B cell (primary cell): ENCODE measurements at regions not wholly inside any gene's neighbourhood (a gene's known extent, or its start where the extent isn't known, plus 50 kb on each side); places are given as distances from the start of the nearest gene placed in this dataset.

ENCODE experiments used
- ATAC-seq: fragments of 200-7000 bp; cut with Tn5 transposase; one replicate; pipeline ENCODE4 v1.10.0; 2021; ENCODE audit warnings: low read depth, mild to moderate bottlenecking, moderate number of reproducible peaks, moderate library complexity
- CTCF ChIA-PET: fragments of 350-600 bp; sonication (Branson Sonifier 250); formaldehyde crosslinking; loops from one replicate; lab custom pipeline; 2021; ENCODE audit warnings: antibody characterized with exemption, inconsistent platforms; lab: Charles Lee
- POLR2A ChIA-PET: fragments of 350-600 bp; sonication (Branson Sonifier 250); formaldehyde crosslinking; loops from one replicate; lab custom pipeline; 2021; ENCODE audit warnings: antibody characterized with exemption; lab: Charles Lee
- DNase-seq: peaks from one replicate; pipeline ENCODE4 v3.0.0; 2013
- H2AFZ ChIP-seq: 2 replicates; pipeline ENCODE4 v1.6.1; 2012; ENCODE audit warnings: mild to moderate bottlenecking, low read depth, low read length; ENCODE audit not compliant: insufficient read depth, poor library complexity, severe bottlenecking
- H3K27ac ChIP-seq, 2 donors: 1 replicate in 1 of 2; 2 replicates in 1 of 2; pipeline ENCODE4 v1.5.1; 2012 to 2013; ENCODE audit warnings: low read length in 2 of 2, mild to moderate bottlenecking in 2 of 2, moderate library complexity in 1 of 2
- H3K27me3 ChIP-seq, 4 experiments: fragments of 200-600 bp in 1 of 4; sonication (generic) in 1 of 4; replicated peaks in 1 of 4; 1 replicate in 2 of 4; 2 replicates in 2 of 4; pipeline versions ENCODE4 v1.6.1 to v1.7.0; 2013 to 2016; ENCODE audit warnings: low read length in 3 of 4, mild to moderate bottlenecking in 2 of 4, mixed read lengths in 1 of 4, moderate library complexity in 1 of 4; ENCODE audit not compliant: insufficient read depth in 4 of 4, control insufficient read depth in 3 of 4; ENCODE audit errors: control extremely low read depth in 1 of 4
- H3K36me3 ChIP-seq, 2 experiments: replicated peaks in 1 of 2; 1 replicate in 1 of 2; 2 replicates in 1 of 2; pipeline versions ENCODE4 v1.6.1 to v1.7.1; 2013; ENCODE audit warnings: low read length in 1 of 2; ENCODE audit not compliant: insufficient read depth in 2 of 2, control insufficient read depth in 1 of 2; ENCODE audit errors: control extremely low read depth in 1 of 2, extremely low read depth in 1 of 2
- H3K4me1 ChIP-seq, 2 donors: fragments of 200-600 bp in 1 of 2; sonication (generic) in 1 of 2; 1 replicate in 1 of 2; 2 replicates in 1 of 2; pipeline versions ENCODE4 v1.5.1 to v1.6.1; 2013 to 2017; ENCODE audit warnings: low read length in 2 of 2; ENCODE audit not compliant: control insufficient read depth in 2 of 2, insufficient read depth in 2 of 2
- H3K4me2 ChIP-seq: replicated peaks from 2 replicates; pipeline ENCODE3; 2012; ENCODE audit warnings: mild to moderate bottlenecking, low read depth, low read length; ENCODE audit not compliant: poor library complexity, severe bottlenecking
- H3K4me3 ChIP-seq, 5 experiments: fragments of 200-600 bp in 1 of 5; sonication (generic) in 1 of 5; 1 replicate in 3 of 5; 2 replicates in 2 of 5; pipeline versions ENCODE4 v1.5.1 to v1.7.0; 2011 to 2016; ENCODE audit warnings: low read length in 4 of 5, mild to moderate bottlenecking in 4 of 5, low read depth in 2 of 5, control low read depth in 1 of 5, moderate library complexity in 1 of 5; ENCODE audit not compliant: insufficient read depth in 1 of 5; ENCODE audit errors: control extremely low read depth in 1 of 5, extremely low read depth in 1 of 5
- H3K79me2 ChIP-seq: fragments of 200-600 bp; sonication (generic); one replicate; pipeline ENCODE4 v1.6.0; 2016; ENCODE audit warnings: low read length; ENCODE audit not compliant: control insufficient read depth, insufficient read depth
- H3K9ac ChIP-seq: fragments of 200-600 bp; sonication (generic); 2 replicates; pipeline ENCODE4 v1.6.1; 2017; ENCODE audit warnings: mild to moderate bottlenecking, low read length, moderate library complexity
- H3K9me3 ChIP-seq, 3 donors: one replicate each; pipeline versions ENCODE4 v1.6.1 to v1.7.1; 2013; ENCODE audit warnings: low read length in 2 of 3; ENCODE audit not compliant: control insufficient read depth in 2 of 3, insufficient read depth in 1 of 3; ENCODE audit errors: control extremely low read depth in 1 of 3
- H4K20me1 ChIP-seq: 2 replicates; pipeline ENCODE4 v1.6.0; 2012; ENCODE audit warnings: mild to moderate bottlenecking, low read length; ENCODE audit not compliant: insufficient read depth, control insufficient read depth, poor library complexity, severe bottlenecking
- H3K27ac Mint-ChIP-seq: one replicate; pipeline ENCODE4 v1.8.0; 2021; ENCODE audit warnings: mixed read lengths
- H3K27me3 Mint-ChIP-seq: one replicate; pipeline ENCODE4 v1.8.0; 2021; ENCODE audit warnings: mixed read lengths
- H3K4me1 Mint-ChIP-seq: one replicate; pipeline ENCODE4 v1.8.0; 2021; ENCODE audit warnings: mixed read lengths
- H3K4me3 Mint-ChIP-seq: one replicate; pipeline ENCODE4 v1.8.0; 2021; ENCODE audit warnings: mixed read lengths
- H3K9me3 Mint-ChIP-seq: one replicate; pipeline ENCODE4 v1.8.0; 2022; ENCODE audit warnings: mixed read lengths; ENCODE audit not compliant: insufficient read depth
- EZH2 ChIP-seq: IDR thresholded peaks from 2 replicates; pipeline ENCODE4 v1.6.1; 2012; ENCODE audit warnings: borderline replicate concordance, low read depth, mild to moderate bottlenecking, moderate library complexity, low read length; ENCODE audit not compliant: insufficient read depth, poor library complexity, severe bottlenecking
- WGBS: methylation state at CpG from one replicate; pipeline ENCODE4 v1.1.5; 2013; ENCODE audit warnings: missing lambda C conversion rate; ENCODE audit not compliant: insufficient coverage; 5-methylcytosine and 5-hydroxymethylcytosine counted together
- intact Hi-C: fragments of 100-400 bp; cut with micrococcal nuclease; formaldehyde crosslinking; loops from one replicate; pipeline ENCODE4 v1.10.0; 2022
- TF ChIP-seq, protein P1 (sequence below): fragments of 200-600 bp; IDR thresholded peaks from one replicate; pipeline ENCODE4 v1.8.0; 2022; ENCODE audit warnings: antibody characterized with exemption, mild to moderate bottlenecking

DNA sequence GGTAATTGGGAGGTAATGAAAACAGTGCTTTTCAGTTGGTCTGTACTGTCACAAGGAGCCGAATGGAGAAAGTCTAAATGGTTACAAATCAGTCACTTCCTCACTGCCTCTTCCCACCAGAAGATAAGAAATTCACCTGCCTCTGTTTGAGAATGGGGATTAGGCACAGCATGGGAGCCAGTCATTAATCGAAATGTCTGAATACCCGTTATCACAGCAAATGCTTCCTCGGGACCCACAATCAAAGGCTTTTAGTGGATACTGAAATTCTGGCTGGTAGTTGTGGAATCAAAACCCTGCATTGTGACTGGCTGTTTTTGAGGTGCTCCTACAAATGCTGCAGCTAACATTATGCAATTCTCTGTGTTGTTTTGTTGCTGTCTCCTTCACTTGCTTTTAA lies 461.0 kb upstream of the MEX3C start:
- Mint-ChIP-seq H3K4me1 (peaks cover 11% of the 10 kb centered on the region), H3K9me3 (no peaks in the 10 kb centered on the region), H3K4me3 (no peak overlapping the region), H3K27ac (no peak overlapping the region), H3K27me3 (peaks cover 15% of the 10 kb centered on the region)
- Histone ChIP-seq H3K4me3 (no peak overlapping the region), H3K4me2 (no peak overlapping the region), H2AFZ (no peak overlapping the region), H3K36me3 (no peaks in the 10 kb centered on the region), H3K9me3 (peaks cover 0 to 2% (median 0%) of the 10 kb centered on the region in 3 donors), H3K27me3 (no peaks in the 10 kb centered on the region), H3K27ac (no peak overlapping the region), H4K20me1 (no peaks in the 10 kb centered on the region), H3K9ac (no peak overlapping the region), H3K79me2 (no peaks in the 10 kb centered on the region), H3K4me1 (no peaks in the 10 kb centered on the region)
- intact Hi-C loops: no loop called here
- ATAC-seq: no peak
- CTCF ChIA-PET: no interaction called here
- POLR2A ChIA-PET: no interaction called here
- DNase-seq: no peak
- 60% methylated on average over 1 of the region's 4 CpGs for WGBS
- TF ChIP-seq EZH2: no peak
- TF ChIP-seq, protein P1, sequence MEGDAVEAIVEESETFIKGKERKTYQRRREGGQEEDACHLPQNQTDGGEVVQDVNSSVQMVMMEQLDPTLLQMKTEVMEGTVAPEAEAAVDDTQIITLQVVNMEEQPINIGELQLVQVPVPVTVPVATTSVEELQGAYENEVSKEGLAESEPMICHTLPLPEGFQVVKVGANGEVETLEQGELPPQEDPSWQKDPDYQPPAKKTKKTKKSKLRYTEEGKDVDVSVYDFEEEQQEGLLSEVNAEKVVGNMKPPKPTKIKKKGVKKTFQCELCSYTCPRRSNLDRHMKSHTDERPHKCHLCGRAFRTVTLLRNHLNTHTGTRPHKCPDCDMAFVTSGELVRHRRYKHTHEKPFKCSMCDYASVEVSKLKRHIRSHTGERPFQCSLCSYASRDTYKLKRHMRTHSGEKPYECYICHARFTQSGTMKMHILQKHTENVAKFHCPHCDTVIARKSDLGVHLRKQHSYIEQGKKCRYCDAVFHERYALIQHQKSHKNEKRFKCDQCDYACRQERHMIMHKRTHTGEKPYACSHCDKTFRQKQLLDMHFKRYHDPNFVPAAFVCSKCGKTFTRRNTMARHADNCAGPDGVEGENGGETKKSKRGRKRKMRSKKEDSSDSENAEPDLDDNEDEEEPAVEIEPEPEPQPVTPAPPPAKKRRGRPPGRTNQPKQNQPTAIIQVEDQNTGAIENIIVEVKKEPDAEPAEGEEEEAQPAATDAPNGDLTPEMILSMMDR: no peak

DNA sequence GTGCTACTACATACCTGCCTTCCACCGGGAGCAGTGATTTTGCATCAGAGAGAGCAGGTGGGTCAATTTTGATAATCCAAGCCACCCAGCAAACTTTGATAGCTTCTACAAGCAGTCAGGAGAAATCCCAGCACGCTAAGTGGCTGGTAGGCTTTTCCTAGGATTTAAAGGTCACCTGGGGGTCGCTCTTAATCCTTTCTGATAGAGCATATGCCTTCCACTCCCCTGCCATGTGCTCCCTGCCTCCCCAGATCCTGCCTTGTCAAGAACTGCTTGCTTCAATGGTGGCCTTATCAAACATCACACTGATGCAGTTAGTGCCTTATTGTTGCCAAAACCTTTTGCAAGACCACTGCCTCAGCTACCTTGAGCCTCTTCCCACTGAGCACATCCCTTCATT lies 462.3 kb upstream of the MEX3C start:
- Histone ChIP-seq H4K20me1 (no peaks in the 10 kb centered on the region), H3K4me1 (no peaks in the 10 kb centered on the region), H2AFZ (no peak overlapping the region), H3K9ac (no peak overlapping the region), H3K36me3 (no peaks in the 10 kb centered on the region), H3K27ac (no peak overlapping the region), H3K27me3 (no peaks in the 10 kb centered on the region), H3K4me2 (no peak overlapping the region), H3K79me2 (no peaks in the 10 kb centered on the region), H3K9me3 (peaks cover 0 to 2% (median 0%) of the 10 kb centered on the region in 3 donors), H3K4me3 (no peak overlapping the region)
- ChIA-PET POLR2A (no interaction called here), CTCF (no interaction called here)
- ATAC-seq (no peak), DNase-seq (no peak)
- intact Hi-C loops: no loop called here
- Mint-ChIP-seq H3K4me1 (peaks cover 9% of the 10 kb centered on the region), H3K9me3 (no peaks in the 10 kb centered on the region), H3K4me3 (no peak overlapping the region), H3K27me3 (peaks cover 22% of the 10 kb centered on the region), H3K27ac (no peak overlapping the region)
- WGBS: 80% methylated on average over 3 of the region's 3 CpGs
- TF ChIP-seq, protein P1: no peak
- no peak for TF ChIP-seq EZH2
